HL-60 (cell line): ENCODE measurements at regions not wholly inside any gene's neighbourhood (a gene's known extent, or its start where the extent isn't known, plus 50 kb on each side); places are given as distances from the start of the nearest gene placed in this dataset.
"Not testable (repeated sequence)": the region's sequence is repeated elsewhere in the genome, so short reads cannot be mapped to it uniquely, and the experiment has no call there.

Experiments
- DNase-seq, 2 experiments: peaks; one replicate each; pipeline ENCODE4 v3.0.0-alpha.2; 2010 to 2020; ENCODE audit warnings: low read depth in 1 of 2, low spot score in 1 of 2
- H3K27ac ChIP-seq: fragments of 250-450 bp; sonication (Bioruptor Pico); replicated peaks from 2 replicates; pipeline ENCODE4 v1.5.1; 2020; ENCODE audit warnings: mild to moderate bottlenecking, moderate library complexity
- H3K27me3 ChIP-seq: fragments of 250-450 bp; sonication (Bioruptor Pico); 2 replicates; pipeline ENCODE4 v1.5.1; 2021; ENCODE audit warnings: mild to moderate bottlenecking, moderate library complexity; ENCODE audit not compliant: insufficient read depth, poor library complexity, severe bottlenecking
- H3K4me3 ChIP-seq: replicated peaks from 2 replicates; pipeline ENCODE4 v1.5.1; 2011; ENCODE audit warnings: mild to moderate bottlenecking, control low read depth, low read length; ENCODE audit not compliant: insufficient read depth
- CTCF ChIP-seq: IDR thresholded peaks from one replicate; pipeline ENCODE4 v1.5.1; 2011; ENCODE audit warnings: low read length, control low read depth, inconsistent platforms; ENCODE audit not compliant: insufficient read depth
- GABPA ChIP-seq: IDR thresholded peaks from 2 replicates; pipeline ENCODE4 v1.6.1; 2012; ENCODE audit warnings: low read depth
- POLR2AphosphoS5 ChIP-seq: IDR thresholded peaks from 2 replicates; pipeline ENCODE4 v1.6.1; 2012; ENCODE audit warnings: low read depth
- SPI1 ChIP-seq: IDR thresholded peaks from 2 replicates; pipeline ENCODE4 v1.6.1; 2012; ENCODE audit warnings: low read depth, mild to moderate bottlenecking, borderline replicate concordance
- TF ChIP-seq, protein P1 (sequence below): IDR thresholded peaks from 2 replicates; pipeline ENCODE4 v1.6.1; 2012; ENCODE audit warnings: low read depth; ENCODE audit not compliant: insufficient replicate concordance

- H3K4me3 ChIP-seq: no peak overlapping the region
- no peaks in the 10 kb centered on the region for H3K27me3 ChIP-seq
- TF ChIP-seq POLR2AphosphoS5 (no peak), SPI1 (no peak), CTCF (no peak), GABPA (no peak)
- TF ChIP-seq, protein P1, sequence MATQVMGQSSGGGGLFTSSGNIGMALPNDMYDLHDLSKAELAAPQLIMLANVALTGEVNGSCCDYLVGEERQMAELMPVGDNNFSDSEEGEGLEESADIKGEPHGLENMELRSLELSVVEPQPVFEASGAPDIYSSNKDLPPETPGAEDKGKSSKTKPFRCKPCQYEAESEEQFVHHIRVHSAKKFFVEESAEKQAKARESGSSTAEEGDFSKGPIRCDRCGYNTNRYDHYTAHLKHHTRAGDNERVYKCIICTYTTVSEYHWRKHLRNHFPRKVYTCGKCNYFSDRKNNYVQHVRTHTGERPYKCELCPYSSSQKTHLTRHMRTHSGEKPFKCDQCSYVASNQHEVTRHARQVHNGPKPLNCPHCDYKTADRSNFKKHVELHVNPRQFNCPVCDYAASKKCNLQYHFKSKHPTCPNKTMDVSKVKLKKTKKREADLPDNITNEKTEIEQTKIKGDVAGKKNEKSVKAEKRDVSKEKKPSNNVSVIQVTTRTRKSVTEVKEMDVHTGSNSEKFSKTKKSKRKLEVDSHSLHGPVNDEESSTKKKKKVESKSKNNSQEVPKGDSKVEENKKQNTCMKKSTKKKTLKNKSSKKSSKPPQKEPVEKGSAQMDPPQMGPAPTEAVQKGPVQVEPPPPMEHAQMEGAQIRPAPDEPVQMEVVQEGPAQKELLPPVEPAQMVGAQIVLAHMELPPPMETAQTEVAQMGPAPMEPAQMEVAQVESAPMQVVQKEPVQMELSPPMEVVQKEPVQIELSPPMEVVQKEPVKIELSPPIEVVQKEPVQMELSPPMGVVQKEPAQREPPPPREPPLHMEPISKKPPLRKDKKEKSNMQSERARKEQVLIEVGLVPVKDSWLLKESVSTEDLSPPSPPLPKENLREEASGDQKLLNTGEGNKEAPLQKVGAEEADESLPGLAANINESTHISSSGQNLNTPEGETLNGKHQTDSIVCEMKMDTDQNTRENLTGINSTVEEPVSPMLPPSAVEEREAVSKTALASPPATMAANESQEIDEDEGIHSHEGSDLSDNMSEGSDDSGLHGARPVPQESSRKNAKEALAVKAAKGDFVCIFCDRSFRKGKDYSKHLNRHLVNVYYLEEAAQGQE: no peak
- H3K27ac ChIP-seq: no peak overlapping the region
- DNase-seq: no peak
Measured at GRCh38 chrX:128676651-128677050, 624.4 kb upstream of the ACTRT1 start.

GRCh38 chrX:128674326-128675086 is 622.3 kb upstream of the ACTRT1 start:
- not testable (repeated sequence) for DNase-seq, H3K4me3 ChIP-seq, H3K27ac ChIP-seq, H3K27me3 ChIP-seq

DNA sequence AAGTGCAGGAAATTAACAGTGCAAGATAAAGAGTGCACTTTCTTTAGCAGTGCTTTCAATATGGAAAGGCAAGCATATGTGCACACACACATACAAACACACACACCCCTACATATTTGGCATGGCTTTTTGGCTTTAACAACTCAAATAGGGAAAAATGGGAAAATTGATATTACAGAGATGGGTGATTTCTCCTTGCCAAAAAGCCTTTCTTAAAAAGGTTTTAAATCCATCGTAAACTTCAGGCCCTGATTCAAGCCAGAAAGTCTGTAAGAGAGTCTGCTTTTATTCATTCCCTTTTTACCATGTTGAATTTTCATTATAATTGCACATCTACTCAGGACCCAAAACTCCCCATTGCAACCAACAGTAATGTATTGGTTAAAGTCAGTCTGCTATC is 612.0 kb upstream of the ACTRT1 start:
- TF ChIP-seq POLR2AphosphoS5 (no peak), CTCF (no peak), GABPA (no peak), SPI1 (no peak)
- TF ChIP-seq, protein P1: no peak

GRCh38 chrX:128653524-128654060 is 601.4 kb upstream of the ACTRT1 start:
- H3K4me3 ChIP-seq: no peak overlapping the region
- DNase-seq: no peak
- H3K27me3 ChIP-seq: no peaks in the 10 kb centered on the region
- H3K27ac ChIP-seq: no peak overlapping the region
- TF ChIP-seq CTCF (no peak), POLR2AphosphoS5 (no peak), GABPA (no peak), SPI1 (no peak)
- TF ChIP-seq, protein P1: no peak

More for the DNA sequence above, 612.0 kb upstream of the ACTRT1 start:
- H3K27me3 ChIP-seq: no peaks in the 10 kb centered on the region
- H3K27ac ChIP-seq: no peak overlapping the region
- no peak overlapping the region for H3K4me3 ChIP-seq
- DNase-seq: no peak
